ENCODE measurements at regions not wholly inside any gene's neighbourhood (a gene's known extent, or its start where the extent isn't known, plus 50 kb on each side); places are given as distances from the start of the nearest gene placed in this dataset.

- H3K79me2 ChIP-seq, result no peaks in the 10 kb centered on the region
- no peak overlapping the region for H2AFZ ChIP-seq
- no peaks in the 10 kb centered on the region for H3K4me1 ChIP-seq
- H3K36me3 ChIP-seq (ENCODE audit: control insufficient read depth, insufficient read depth, low read length), result no peaks in the 10 kb centered on the region
- no peak for TF ChIP-seq CTCF (IDR thresholded peaks at IDR 0.05)
- H3K27ac ChIP-seq, result no peak overlapping the region
- H3K9me3 ChIP-seq (ENCODE audit: control insufficient read depth, low read length), result no peaks in the 10 kb centered on the region
- H3K9ac ChIP-seq, result no peak overlapping the region
- no peaks in the 10 kb centered on the region for H3K27me3 ChIP-seq (ENCODE audit: control insufficient read depth, insufficient read depth, low read length)
- no peak overlapping the region for H3K4me2 ChIP-seq (ENCODE audit: low read length)
- no peak overlapping the region for H3K4me3 ChIP-seq (ENCODE audit: low read depth, low read length)
Observed at GRCh38 chr3:190762801-190763200, 99.7 kb downstream of the GMNC start.

- Histone ChIP-seq H3K79me2 (no peaks in the 10 kb centered on the region), H3K27me3 (ENCODE audit: control insufficient read depth, insufficient read depth, low read length) (no peaks in the 10 kb centered on the region), H3K9ac (no peak overlapping the region), H3K9me3 (ENCODE audit: control insufficient read depth, low read length) (no peaks in the 10 kb centered on the region), H2AFZ (no peak overlapping the region), H3K4me1 (no peaks in the 10 kb centered on the region), H3K36me3 (ENCODE audit: control insufficient read depth, insufficient read depth, low read length) (no peaks in the 10 kb centered on the region), H3K27ac (no peak overlapping the region), H3K4me2 (ENCODE audit: low read length) (no peak overlapping the region), H3K4me3 (ENCODE audit: low read depth, low read length) (no peak overlapping the region)
- no peak for TF ChIP-seq CTCF (IDR thresholded peaks at IDR 0.05)
Observed at GRCh38 chr3:190747571-190747970, 114.9 kb downstream of the GMNC start.

GRCh38 chr3:190746986-190747385, 115.5 kb downstream of the GMNC start:
- Histone ChIP-seq H3K36me3 (ENCODE audit: control insufficient read depth, insufficient read depth, low read length) (no peaks in the 10 kb centered on the region), H3K27ac (no peak overlapping the region), H3K4me1 (no peaks in the 10 kb centered on the region), H3K79me2 (no peaks in the 10 kb centered on the region), H3K27me3 (ENCODE audit: control insufficient read depth, insufficient read depth, low read length) (no peaks in the 10 kb centered on the region), H3K9me3 (ENCODE audit: control insufficient read depth, low read length) (no peaks in the 10 kb centered on the region), H3K4me3 (ENCODE audit: low read depth, low read length) (no peak overlapping the region), H3K9ac (no peak overlapping the region), H3K4me2 (ENCODE audit: low read length) (no peak overlapping the region), H2AFZ (peak overlapping the region; percentile 65)
- TF ChIP-seq CTCF (IDR thresholded peaks at IDR 0.05), result no peak

DNA sequence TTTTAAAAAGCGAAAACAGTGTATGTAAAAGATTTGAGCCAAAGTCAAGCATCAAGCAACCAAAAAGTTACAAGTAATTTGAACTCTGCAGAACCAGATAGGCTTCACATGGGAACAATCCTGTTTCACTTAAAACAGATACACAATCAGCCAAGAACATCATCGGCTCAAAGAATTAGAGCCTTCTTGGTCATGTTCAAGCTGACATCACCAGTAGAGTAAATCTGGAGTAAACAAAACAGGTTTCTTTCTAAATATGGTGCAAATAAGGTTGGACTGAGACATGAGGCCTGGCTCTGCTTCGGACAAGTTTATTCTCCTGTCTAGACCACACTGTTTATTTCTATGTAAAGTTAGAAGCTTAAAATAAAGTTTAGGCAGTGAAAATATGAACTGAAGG, 116.0 kb downstream of the GMNC start:
- Histone ChIP-seq H3K9ac (no peak overlapping the region), H3K9me3 (ENCODE audit: control insufficient read depth, low read length) (no peaks in the 10 kb centered on the region), H3K4me1 (no peaks in the 10 kb centered on the region), H2AFZ (peak overlapping the region; percentile 65), H3K27me3 (ENCODE audit: control insufficient read depth, insufficient read depth, low read length) (no peaks in the 10 kb centered on the region), H3K36me3 (ENCODE audit: control insufficient read depth, insufficient read depth, low read length) (no peaks in the 10 kb centered on the region), H3K4me2 (ENCODE audit: low read length) (no peak overlapping the region), H3K27ac (no peak overlapping the region), H3K79me2 (no peaks in the 10 kb centered on the region), H3K4me3 (ENCODE audit: low read depth, low read length) (no peak overlapping the region)
- TF ChIP-seq CTCF (IDR thresholded peaks at IDR 0.05), result no peak

DNA sequence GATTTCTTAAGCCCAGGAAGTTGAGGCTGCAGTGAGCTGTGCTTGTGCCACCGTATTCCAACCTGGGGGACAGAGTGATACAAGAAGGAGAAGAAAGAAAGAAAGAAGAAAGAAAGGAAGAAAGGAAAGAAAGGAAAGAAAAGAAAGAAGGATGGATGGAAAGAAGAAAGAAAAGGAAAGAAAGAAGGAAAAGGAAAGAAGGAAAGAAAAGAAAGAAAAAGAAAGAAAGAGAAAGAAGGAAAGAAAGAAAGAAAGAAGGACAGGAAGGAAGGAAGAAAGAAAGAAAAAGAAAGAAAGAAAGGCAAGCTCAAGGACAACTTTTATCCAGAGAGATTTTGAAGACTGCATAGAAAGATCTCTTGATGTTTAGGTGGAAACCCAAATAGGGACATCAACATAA, 120.7 kb downstream of the GMNC start:
- Histone ChIP-seq H3K27me3 (ENCODE audit: control insufficient read depth, insufficient read depth, low read length) (no peaks in the 10 kb centered on the region), H3K36me3 (ENCODE audit: control insufficient read depth, insufficient read depth, low read length) (no peaks in the 10 kb centered on the region), H3K9ac (no peak overlapping the region), H3K4me3 (ENCODE audit: low read depth, low read length) (no peak overlapping the region), H2AFZ (no peak overlapping the region), H3K9me3 (ENCODE audit: control insufficient read depth, low read length) (no peaks in the 10 kb centered on the region), H3K4me1 (no peaks in the 10 kb centered on the region), H3K4me2 (ENCODE audit: low read length) (no peak overlapping the region), H3K27ac (no peak overlapping the region), H3K79me2 (no peaks in the 10 kb centered on the region)
- TF ChIP-seq CTCF (IDR thresholded peaks at IDR 0.05), result no peak
